ENCODE measurements at regions not wholly inside any gene's neighbourhood (a gene's known extent, or its start where the extent isn't known, plus 50 kb on each side); places are given as distances from the start of the nearest gene placed in this dataset.
"Not testable (repeated sequence)": the region's sequence is repeated elsewhere in the genome, so short reads cannot be mapped to it uniquely, and the experiment has no call there.

GRCh38 chr16:14015461-14015860 is 55.7 kb upstream of the MRTFB start (continued):
- TF ChIP-seq, protein P1, sequence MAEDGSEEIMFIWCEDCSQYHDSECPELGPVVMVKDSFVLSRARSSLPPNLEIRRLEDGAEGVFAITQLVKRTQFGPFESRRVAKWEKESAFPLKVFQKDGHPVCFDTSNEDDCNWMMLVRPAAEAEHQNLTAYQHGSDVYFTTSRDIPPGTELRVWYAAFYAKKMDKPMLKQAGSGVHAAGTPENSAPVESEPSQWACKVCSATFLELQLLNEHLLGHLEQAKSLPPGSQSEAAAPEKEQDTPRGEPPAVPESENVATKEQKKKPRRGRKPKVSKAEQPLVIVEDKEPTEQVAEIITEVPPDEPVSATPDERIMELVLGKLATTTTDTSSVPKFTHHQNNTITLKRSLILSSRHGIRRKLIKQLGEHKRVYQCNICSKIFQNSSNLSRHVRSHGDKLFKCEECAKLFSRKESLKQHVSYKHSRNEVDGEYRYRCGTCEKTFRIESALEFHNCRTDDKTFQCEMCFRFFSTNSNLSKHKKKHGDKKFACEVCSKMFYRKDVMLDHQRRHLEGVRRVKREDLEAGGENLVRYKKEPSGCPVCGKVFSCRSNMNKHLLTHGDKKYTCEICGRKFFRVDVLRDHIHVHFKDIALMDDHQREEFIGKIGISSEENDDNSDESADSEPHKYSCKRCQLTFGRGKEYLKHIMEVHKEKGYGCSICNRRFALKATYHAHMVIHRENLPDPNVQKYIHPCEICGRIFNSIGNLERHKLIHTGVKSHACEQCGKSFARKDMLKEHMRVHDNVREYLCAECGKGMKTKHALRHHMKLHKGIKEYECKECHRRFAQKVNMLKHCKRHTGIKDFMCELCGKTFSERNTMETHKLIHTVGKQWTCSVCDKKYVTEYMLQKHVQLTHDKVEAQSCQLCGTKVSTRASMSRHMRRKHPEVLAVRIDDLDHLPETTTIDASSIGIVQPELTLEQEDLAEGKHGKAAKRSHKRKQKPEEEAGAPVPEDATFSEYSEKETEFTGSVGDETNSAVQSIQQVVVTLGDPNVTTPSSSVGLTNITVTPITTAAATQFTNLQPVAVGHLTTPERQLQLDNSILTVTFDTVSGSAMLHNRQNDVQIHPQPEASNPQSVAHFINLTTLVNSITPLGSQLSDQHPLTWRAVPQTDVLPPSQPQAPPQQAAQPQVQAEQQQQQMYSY (CRISPR knock-in tag; IDR thresholded peaks at IDR 0.05): peak; percentile 81; the same call in 1 of the 2 replicates

DNA sequence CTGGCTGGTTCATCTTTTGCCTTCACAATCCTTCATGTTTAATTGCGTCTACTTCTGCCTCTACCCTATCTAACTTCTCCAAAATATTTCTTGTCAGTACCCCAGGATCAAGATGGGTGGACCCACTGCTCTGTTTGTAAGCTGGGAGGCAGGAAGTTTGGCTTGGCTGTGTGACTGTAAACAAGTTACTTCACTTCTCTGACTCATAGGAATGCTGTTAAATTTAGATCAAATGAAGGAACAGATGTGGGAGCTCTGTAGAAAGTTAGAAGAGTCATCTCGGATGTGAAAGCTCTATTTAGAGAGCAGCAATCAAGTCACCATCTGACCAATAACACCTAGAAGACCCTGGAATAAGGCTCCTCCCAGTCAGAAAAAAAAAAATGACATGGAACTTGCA is 55.2 kb upstream of the MRTFB start:
- no peak overlapping the region for H2AFZ ChIP-seq (ENCODE audit: low read length)
- H3K9ac ChIP-seq (ENCODE audit: insufficient read depth, low read depth, low read length): no peak overlapping the region
- H3K36me3 ChIP-seq (replicated peaks in 1 of 2; ENCODE audit: control insufficient read depth in 1 of 2, insufficient read depth in 2 of 2, low read length in 2 of 2): no peaks in the 10 kb centered on the region
- POLR2A ChIA-PET: no interaction called here
- no peak overlapping the region for H3K4me3 ChIP-seq (replicated peaks in 1 of 3; ENCODE audit: insufficient read depth in 1 of 3, low read depth in 2 of 3, low read length in 3 of 3)
- no peaks in the 10 kb centered on the region for H3K9me3 ChIP-seq (ENCODE audit: low read length)
- FAIRE-seq (no peak), DNase-seq (ENCODE audit: low spot score) (no peak), ATAC-seq (no peak)
- no peak overlapping the region for H3K27ac ChIP-seq (ENCODE audit: extremely low read length, insufficient read depth, low read length)
- CTCF ChIA-PET (ENCODE audit: low intra/inter-chr PET ratio, low total read pairs): no interaction called here
- peaks cover 56% of the 10 kb centered on the region for H3K4me1 ChIP-seq (ENCODE audit: insufficient read depth, low read length)
- in situ Hi-C loops (cut with HindIII; ENCODE audit: extremely low pct_ligation_motif_present, low pct_unique_long_range_greater_than_20kb) (no loop called here), intact Hi-C loops (cut with micrococcal nuclease; ENCODE audit: unreplicated experiment) (no loop called here)
- no peaks in the 10 kb centered on the region for H4K20me1 ChIP-seq (ENCODE audit: insufficient read depth, low read length)
- TF ChIP-seq ZNF232 (CRISPR knock-in tag; IDR thresholded peaks at IDR 0.05; ENCODE audit: borderline replicate concordance) (0 out of 2 replicates have a peak, but pooled peaks have one; percentile 15), ETV5 (CRISPR knock-in tag; IDR thresholded peaks at IDR 0.05; ENCODE audit: borderline replicate concordance) (0 out of 2 replicates have a peak, but pooled peaks have one; percentile 10), FOSL2 (CRISPR knock-in tag; IDR thresholded peaks at IDR 0.05) (peak; percentile 83), EP300 (IDR thresholded peaks at IDR 0.05; ENCODE audit: low read depth in 2 of 2, low read length in 2 of 2) (peak in 1 of 2 experiments; percentile 12; a peak in 1 of 4 replicates), EP300 (CRISPR knock-in tag; IDR thresholded peaks at IDR 0.05; ENCODE audit: borderline replicate concordance) (no peak), ZMYM3 (CRISPR knock-in tag; IDR thresholded peaks at IDR 0.05) (peak; percentile 41; the same call in 1 of the 2 replicates), CEBPG (CRISPR knock-in tag; IDR thresholded peaks at IDR 0.05) (no peak), FOXP1 (IDR thresholded peaks at IDR 0.05) (no peak), FOXP1 (CRISPR knock-in tag; IDR thresholded peaks at IDR 0.05) (peak; percentile 58), SP1 (IDR thresholded peaks at IDR 0.05) (no peak), SP1 (CRISPR knock-in tag; IDR thresholded peaks at IDR 0.05) (no peak), THYN1 (CRISPR knock-in tag; IDR thresholded peaks at IDR 0.05; ENCODE audit: borderline replicate concordance, low read depth) (no peak)
- TF ChIP-seq, protein P2, sequence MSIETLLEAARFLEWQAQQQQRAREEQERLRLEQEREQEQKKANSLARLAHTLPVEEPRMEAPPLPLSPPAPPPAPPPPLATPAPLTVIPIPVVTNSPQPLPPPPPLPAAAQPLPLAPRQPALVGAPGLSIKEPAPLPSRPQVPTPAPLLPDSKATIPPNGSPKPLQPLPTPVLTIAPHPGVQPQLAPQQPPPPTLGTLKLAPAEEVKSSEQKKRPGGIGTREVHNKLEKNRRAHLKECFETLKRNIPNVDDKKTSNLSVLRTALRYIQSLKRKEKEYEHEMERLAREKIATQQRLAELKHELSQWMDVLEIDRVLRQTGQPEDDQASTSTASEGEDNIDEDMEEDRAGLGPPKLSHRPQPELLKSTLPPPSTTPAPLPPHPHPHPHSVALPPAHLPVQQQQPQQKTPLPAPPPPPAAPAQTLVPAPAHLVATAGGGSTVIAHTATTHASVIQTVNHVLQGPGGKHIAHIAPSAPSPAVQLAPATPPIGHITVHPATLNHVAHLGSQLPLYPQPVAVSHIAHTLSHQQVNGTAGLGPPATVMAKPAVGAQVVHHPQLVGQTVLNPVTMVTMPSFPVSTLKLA (IDR thresholded peaks at IDR 0.05): no peak
- WGBS (ENCODE audit: low lambda C conversion rate): 28% methylated on average over 2 of the region's 2 CpGs
- H3K4me2 ChIP-seq (ENCODE audit: low read depth, low read length): no peak overlapping the region; the same call in 1 of the 2 replicates
- H3K27me3 ChIP-seq (ENCODE audit: control insufficient read depth in 1 of 2, insufficient read depth in 2 of 2, low read length in 2 of 2): 0 out of 5 replicates have a peak, but pooled peaks cover 0 to 4% of the 10 kb centered on the region in 2 experiments
- H3K79me2 ChIP-seq (ENCODE audit: insufficient read depth, low read length): no peaks in the 10 kb centered on the region
- BruUV-seq (replicated peaks): no TSS peak

DNA sequence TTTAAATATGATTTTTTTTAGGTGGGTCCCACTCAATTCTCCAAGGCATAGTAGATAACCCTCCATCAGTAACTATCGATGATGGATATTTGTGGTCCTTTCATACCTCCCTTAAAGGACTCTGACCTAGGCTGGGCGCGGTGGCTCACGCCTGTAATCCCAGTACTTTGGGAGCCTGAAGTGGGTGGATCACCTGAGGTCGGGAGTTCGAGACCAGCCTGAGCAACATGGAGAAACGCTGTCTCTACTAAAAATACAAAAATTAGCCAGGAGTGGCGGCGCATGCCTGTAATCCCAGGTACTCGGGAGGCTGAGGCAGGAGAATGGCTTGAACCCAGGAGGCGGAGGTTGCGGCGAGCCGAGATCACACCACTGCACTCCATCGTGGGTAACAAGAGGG is 54.8 kb upstream of the MRTFB start:
- H3K9ac ChIP-seq (ENCODE audit: insufficient read depth, low read depth, low read length); H3K27me3 ChIP-seq (ENCODE audit: control insufficient read depth in 1 of 2, insufficient read depth in 2 of 2, low read length in 2 of 2); H3K4me2 ChIP-seq (ENCODE audit: low read depth, low read length); H3K79me2 ChIP-seq (ENCODE audit: insufficient read depth, low read length); DNase-seq (ENCODE audit: low spot score); BruUV-seq (replicated peaks); FAIRE-seq; in situ Hi-C loops (cut with HindIII; ENCODE audit: extremely low pct_ligation_motif_present, low pct_unique_long_range_greater_than_20kb); POLR2A ChIA-PET; CTCF ChIA-PET (ENCODE audit: low intra/inter-chr PET ratio, low total read pairs); H3K4me3 ChIP-seq (replicated peaks in 1 of 3; ENCODE audit: insufficient read depth in 1 of 3, low read depth in 2 of 3, low read length in 3 of 3); H2AFZ ChIP-seq (ENCODE audit: low read length); H3K27ac ChIP-seq (ENCODE audit: extremely low read length, insufficient read depth, low read length); H3K9me3 ChIP-seq (ENCODE audit: low read length); H3K36me3 ChIP-seq (replicated peaks in 1 of 2; ENCODE audit: control insufficient read depth in 1 of 2, insufficient read depth in 2 of 2, low read length in 2 of 2); ATAC-seq; H4K20me1 ChIP-seq (ENCODE audit: insufficient read depth, low read length); intact Hi-C loops (cut with micrococcal nuclease; ENCODE audit: unreplicated experiment): not testable (repeated sequence)
- 80% methylated on average over 15 of the region's 15 CpGs for WGBS (ENCODE audit: low lambda C conversion rate)
- H3K4me1 ChIP-seq (ENCODE audit: insufficient read depth, low read length): peaks cover 56% of the 10 kb centered on the region
